ENCODE measurements at regions not wholly inside any gene's neighbourhood (a gene's known extent, or its start where the extent isn't known, plus 50 kb on each side); places are given as distances from the start of the nearest gene placed in this dataset.

DNA sequence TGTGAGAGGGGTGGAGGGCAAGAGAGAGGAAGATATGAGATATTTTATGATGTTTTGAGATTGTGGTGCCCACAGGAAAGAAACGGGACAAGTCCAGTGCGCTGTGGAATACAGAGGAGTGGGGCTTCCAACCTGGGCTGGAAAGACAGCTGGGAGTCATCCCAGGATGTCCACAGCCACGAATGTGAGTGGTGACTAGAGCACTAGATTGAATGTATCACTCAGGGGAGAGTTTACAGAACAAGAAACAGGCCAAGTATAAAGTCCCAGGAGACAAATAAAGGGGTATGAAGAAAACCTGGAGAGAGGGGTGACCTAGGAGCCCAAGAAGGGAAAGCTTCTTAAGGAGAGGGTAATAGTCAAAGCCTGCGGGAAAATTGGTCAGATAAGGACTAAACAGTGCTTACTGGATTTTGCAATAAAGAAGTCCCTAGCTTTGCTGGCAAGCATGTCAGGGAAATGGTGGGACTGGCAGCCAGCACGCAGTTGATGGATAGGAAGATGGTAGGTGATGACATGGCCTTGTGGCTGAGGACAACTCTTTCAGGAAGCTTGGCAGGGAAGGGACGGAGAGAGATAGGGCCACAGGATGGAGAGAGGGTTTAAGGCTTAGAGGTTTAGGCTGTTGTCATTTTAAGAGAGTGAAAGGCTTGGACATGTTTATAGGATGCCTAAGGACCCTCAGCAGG is 114.5 kb downstream of the AXIN2 start:
- H3K4me2 ChIP-seq (ENCODE audit: low read depth, low read length), result no peak overlapping the region
- no peak overlapping the region for H2BK15ac ChIP-seq (ENCODE audit: low read depth, low read length)
- H3K4me1 ChIP-seq (ENCODE audit: control insufficient read depth, insufficient read depth, low read length), result no peaks in the 10 kb centered on the region
- no peaks in the 10 kb centered on the region for H3K9me1 ChIP-seq (ENCODE audit: insufficient read depth, low read length)
- H4K5ac ChIP-seq (ENCODE audit: low read depth, low read length), result no peak overlapping the region
- H4K20me1 ChIP-seq (ENCODE audit: insufficient read depth, low read length), result no peaks in the 10 kb centered on the region
- no peak overlapping the region for H2BK20ac ChIP-seq (ENCODE audit: low read depth, low read length)
- ChIA-PET CTCF (no interaction called here), POLR2A (ENCODE audit: unreplicated experiment) (no interaction called here)
- TF ChIP-seq, protein P1, sequence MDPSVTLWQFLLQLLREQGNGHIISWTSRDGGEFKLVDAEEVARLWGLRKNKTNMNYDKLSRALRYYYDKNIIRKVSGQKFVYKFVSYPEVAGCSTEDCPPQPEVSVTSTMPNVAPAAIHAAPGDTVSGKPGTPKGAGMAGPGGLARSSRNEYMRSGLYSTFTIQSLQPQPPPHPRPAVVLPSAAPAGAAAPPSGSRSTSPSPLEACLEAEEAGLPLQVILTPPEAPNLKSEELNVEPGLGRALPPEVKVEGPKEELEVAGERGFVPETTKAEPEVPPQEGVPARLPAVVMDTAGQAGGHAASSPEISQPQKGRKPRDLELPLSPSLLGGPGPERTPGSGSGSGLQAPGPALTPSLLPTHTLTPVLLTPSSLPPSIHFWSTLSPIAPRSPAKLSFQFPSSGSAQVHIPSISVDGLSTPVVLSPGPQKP (IDR thresholded peaks at IDR 0.05; ENCODE audit: borderline replicate concordance, low read depth, low read length), result no peak
- TF ChIP-seq RCOR1 (IDR thresholded peaks at IDR 0.05; ENCODE audit: insufficient replicate concordance, low read length) (no peak), RFX5 (IDR thresholded peaks at IDR 0.05; ENCODE audit: low read depth, low read length) (no peak), MAZ (IDR thresholded peaks at IDR 0.05; ENCODE audit: borderline replicate concordance, low read depth, low read length) (no peak), CHD1 (IDR thresholded peaks at IDR 0.05; ENCODE audit: low read depth, low read length) (no peak), POLR2A (IDR thresholded peaks at IDR 0.05; ENCODE audit: low read depth, low read length) (no peak), RAD21 (IDR thresholded peaks at IDR 0.05; ENCODE audit: low read length) (no peak), MXI1 (IDR thresholded peaks at IDR 0.05; ENCODE audit: borderline replicate concordance, low read depth, low read length) (no peak), FOS (IDR thresholded peaks at IDR 0.05; ENCODE audit: low read depth, low read length) (no peak), NFE2L2 (IDR thresholded peaks at IDR 0.05; ENCODE audit: low read depth, low read length) (no peak), SMC3 (IDR thresholded peaks at IDR 0.05; ENCODE audit: low read depth, low read length) (no peak), MAFK (IDR thresholded peaks at IDR 0.05; ENCODE audit: low read depth, low read length) (no peak), CEBPB (IDR thresholded peaks at IDR 0.05; ENCODE audit: low read depth, low read length) (no peak), BHLHE40 (IDR thresholded peaks at IDR 0.05; ENCODE audit: low read depth, low read length) (no peak)
- TF ChIP-seq, protein P2, sequence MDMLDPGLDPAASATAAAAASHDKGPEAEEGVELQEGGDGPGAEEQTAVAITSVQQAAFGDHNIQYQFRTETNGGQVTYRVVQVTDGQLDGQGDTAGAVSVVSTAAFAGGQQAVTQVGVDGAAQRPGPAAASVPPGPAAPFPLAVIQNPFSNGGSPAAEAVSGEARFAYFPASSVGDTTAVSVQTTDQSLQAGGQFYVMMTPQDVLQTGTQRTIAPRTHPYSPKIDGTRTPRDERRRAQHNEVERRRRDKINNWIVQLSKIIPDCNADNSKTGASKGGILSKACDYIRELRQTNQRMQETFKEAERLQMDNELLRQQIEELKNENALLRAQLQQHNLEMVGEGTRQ (IDR thresholded peaks at IDR 0.05; ENCODE audit: low read depth, low read length), result no peak
- TF ChIP-seq, protein P3, sequence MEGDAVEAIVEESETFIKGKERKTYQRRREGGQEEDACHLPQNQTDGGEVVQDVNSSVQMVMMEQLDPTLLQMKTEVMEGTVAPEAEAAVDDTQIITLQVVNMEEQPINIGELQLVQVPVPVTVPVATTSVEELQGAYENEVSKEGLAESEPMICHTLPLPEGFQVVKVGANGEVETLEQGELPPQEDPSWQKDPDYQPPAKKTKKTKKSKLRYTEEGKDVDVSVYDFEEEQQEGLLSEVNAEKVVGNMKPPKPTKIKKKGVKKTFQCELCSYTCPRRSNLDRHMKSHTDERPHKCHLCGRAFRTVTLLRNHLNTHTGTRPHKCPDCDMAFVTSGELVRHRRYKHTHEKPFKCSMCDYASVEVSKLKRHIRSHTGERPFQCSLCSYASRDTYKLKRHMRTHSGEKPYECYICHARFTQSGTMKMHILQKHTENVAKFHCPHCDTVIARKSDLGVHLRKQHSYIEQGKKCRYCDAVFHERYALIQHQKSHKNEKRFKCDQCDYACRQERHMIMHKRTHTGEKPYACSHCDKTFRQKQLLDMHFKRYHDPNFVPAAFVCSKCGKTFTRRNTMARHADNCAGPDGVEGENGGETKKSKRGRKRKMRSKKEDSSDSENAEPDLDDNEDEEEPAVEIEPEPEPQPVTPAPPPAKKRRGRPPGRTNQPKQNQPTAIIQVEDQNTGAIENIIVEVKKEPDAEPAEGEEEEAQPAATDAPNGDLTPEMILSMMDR (conservative IDR thresholded peaks at IDR 0.05; ENCODE audit: low read depth, low read length), result no peak
- DNase-seq, result no peak
- H3K27ac ChIP-seq (ENCODE audit: insufficient read depth, low read length), result no peak overlapping the region
- no peak overlapping the region for H3K9ac ChIP-seq (ENCODE audit: low read depth, low read length)
- intact Hi-C loops (cut with micrococcal nuclease) (no loop called here), in situ Hi-C loops (cut with MboI; ENCODE audit: low sequenced_read_pairs) (no loop called here), dilution Hi-C loops (cut with HindIII; ENCODE audit: low sequenced_read_pairs, unreplicated experiment) (no loop called here)
- H3K27me3 ChIP-seq (ENCODE audit: control insufficient read depth, insufficient read depth, low read length), result peaks cover 31% of the 10 kb centered on the region
- WGBS, 2 experiments (ENCODE audit: extremely low coverage in 2 of 2, insufficient read length in 1 of 2), result 55% methylated on average over 4 of the region's 6 CpGs; no CpG with 5 or more reads in 1 of the 2 experiments
- H3K36me3 ChIP-seq (ENCODE audit: control insufficient read depth, insufficient read depth, low read length), result no peaks in the 10 kb centered on the region
- H3K4ac ChIP-seq (ENCODE audit: low read depth, low read length), result no peak overlapping the region
- no peak overlapping the region for H2AK9ac ChIP-seq (replicated peaks; ENCODE audit: low read depth, low read length, poor library complexity)
- no peak overlapping the region for H2BK5ac ChIP-seq (ENCODE audit: low read depth, low read length, poor library complexity, severe bottlenecking)
- H2AFZ ChIP-seq (replicated peaks; ENCODE audit: low read length, poor library complexity), result no peak overlapping the region
- H3K14ac ChIP-seq (replicated peaks; ENCODE audit: low read depth, low read length), result no peak overlapping the region
- no peak overlapping the region for H3K56ac ChIP-seq (ENCODE audit: extremely low read depth, insufficient read depth, low read length)
- H3K4me3 ChIP-seq (ENCODE audit: insufficient read depth, low read depth, low read length), result no peak overlapping the region
- no peak for ATAC-seq (ENCODE audit: low read depth)
- BruUV-seq (replicated peaks), result no TSS peak
- H3K9me3 ChIP-seq (ENCODE audit: control insufficient read depth, insufficient read depth, low read length), result no peaks in the 10 kb centered on the region
- H3K18ac ChIP-seq (ENCODE audit: low read depth, low read length), result no peak overlapping the region
- H3K79me1 ChIP-seq (ENCODE audit: low read depth in 1 of 2, low read length in 2 of 2), result no peaks in the 10 kb centered on the region
- no peak overlapping the region for H2BK120ac ChIP-seq (ENCODE audit: low read depth, low read length)
- no peak overlapping the region for H4K8ac ChIP-seq (ENCODE audit: low read depth in 2 of 2, low read length in 2 of 2)
- no peak overlapping the region for H3K23ac ChIP-seq (ENCODE audit: low read depth, low read length)
- no peak overlapping the region for H2AK5ac ChIP-seq (ENCODE audit: low read depth, low read length)
- no peak overlapping the region for H4K91ac ChIP-seq (ENCODE audit: insufficient read depth, low read depth, low read length)

Measured in IMR-90 (cell line).